Neural cell (in vitro differentiated cells): ENCODE measurements at regions not wholly inside any gene's neighbourhood (a gene's known extent, or its start where the extent isn't known, plus 50 kb on each side); places are given as distances from the start of the nearest gene placed in this dataset.
A peak's percentile ranks its signal among the peaks of the same experiment; 100 is the strongest.

Source experiments
- H2AFZ ChIP-seq: fragments of 200-600, 300-800 bp; sonication (generic), shearing (Covaris generic); 2 replicates; pipeline ENCODE4 v1.6.0; 2014; ENCODE audit warnings: low read depth, mild to moderate bottlenecking, antibody characterized with exemption, low read length, moderate library complexity
- H3F3A ChIP-seq: fragments of 200-600 bp; shearing (Covaris generic); 2 replicates; pipeline ENCODE4 v1.6.1; 2016; ENCODE audit warnings: mild to moderate bottlenecking, moderate library complexity, mixed read lengths, antibody characterized with exemption, low read length; ENCODE audit not compliant: insufficient read depth, poor library complexity, severe bottlenecking
- H3K27ac ChIP-seq: fragments of 200-600, 300-800 bp; sonication (generic), shearing (Covaris generic); 2 replicates; pipeline ENCODE4 v1.5.1; 2014; ENCODE audit warnings: mild to moderate bottlenecking, low read length, moderate library complexity
- H3K27me3 ChIP-seq: fragments of 300-800, 200-600 bp; sonication (generic), shearing (Covaris generic); 2 replicates; pipeline ENCODE4 v1.6.0; 2014; ENCODE audit warnings: mild to moderate bottlenecking, low read depth, low read length, moderate library complexity; ENCODE audit not compliant: insufficient read depth
- H3K36me3 ChIP-seq: fragments of 300-800, 200-600 bp; sonication (generic), shearing (Covaris generic); 2 replicates; pipeline ENCODE4 v1.5.1; 2014; ENCODE audit warnings: mild to moderate bottlenecking, antibody characterized with exemption, low read length, moderate library complexity; ENCODE audit not compliant: insufficient read depth
- H3K4me2 ChIP-seq: fragments of 300-800, 200-600 bp; sonication (generic), shearing (Covaris generic); 2 replicates; pipeline ENCODE4 v1.6.0; 2014; ENCODE audit warnings: mild to moderate bottlenecking, low read length
- H3K4me3 ChIP-seq: fragments of 300-800, 200-600 bp; sonication (generic), shearing (Covaris generic); 2 replicates; pipeline ENCODE4 v1.5.1; 2014; ENCODE audit warnings: mild to moderate bottlenecking, low read length, moderate library complexity
- H3K79me2 ChIP-seq: fragments of 200-600 bp; shearing (Covaris generic); replicated peaks from 2 replicates; pipeline ENCODE4 v1.6.0; 2014; ENCODE audit warnings: mild to moderate bottlenecking, low read length, moderate library complexity; ENCODE audit not compliant: insufficient read depth
- H3K9ac ChIP-seq: fragments of 300-800, 200-600 bp; sonication (generic), shearing (Covaris generic); 2 replicates; pipeline ENCODE4 v1.6.1; 2016; ENCODE audit warnings: mild to moderate bottlenecking, low read length, mixed read lengths
- H3K9me2 ChIP-seq: fragments of 200-600 bp; shearing (Covaris generic); 2 replicates; pipeline ENCODE4 v1.6.1; 2016; ENCODE audit warnings: mild to moderate bottlenecking, low read length, mixed read lengths; ENCODE audit not compliant: insufficient read depth
- H3K9me3 ChIP-seq: fragments of 200-600, 300-800 bp; sonication (generic), shearing (Covaris generic); 2 replicates; pipeline ENCODE4 v1.6.1; 2016; ENCODE audit warnings: mild to moderate bottlenecking, mixed run types, low read length, moderate library complexity, mixed read lengths
- H4K20me1 ChIP-seq: fragments of 200-600 bp; shearing (Covaris generic); 2 replicates; pipeline ENCODE4 v1.6.1; 2016; ENCODE audit warnings: mild to moderate bottlenecking, mixed run types; ENCODE audit not compliant: insufficient read depth
- CTCF ChIP-seq: fragments of 450-650 bp; IDR thresholded peaks from 2 replicates; pipeline ENCODE4 v1.5.1; 2014; ENCODE audit warnings: antibody characterized with exemption, mild to moderate bottlenecking, moderate library complexity; ENCODE audit not compliant: poor library complexity, severe bottlenecking
- EP300 ChIP-seq: fragments of 450-650 bp; conservative IDR thresholded peaks from 2 replicates; pipeline ENCODE4 v1.6.1; 2014; ENCODE audit warnings: antibody characterized with exemption, mild to moderate bottlenecking, moderate library complexity; ENCODE audit not compliant: poor library complexity, severe bottlenecking
- EZH2 ChIP-seq: fragments of 200-600, 300-800 bp; shearing (Covaris generic), sonication (generic); IDR thresholded peaks from 2 replicates; pipeline ENCODE4 v1.6.1; 2014; ENCODE audit warnings: antibody characterized with exemption, low read length, borderline replicate concordance, mild to moderate bottlenecking; ENCODE audit not compliant: insufficient read depth, poor library complexity, severe bottlenecking
- MXI1 ChIP-seq: fragments of 450-650 bp; conservative IDR thresholded peaks from 2 replicates; pipeline ENCODE4 v1.6.1; 2014; ENCODE audit warnings: antibody characterized with exemption, mild to moderate bottlenecking; ENCODE audit not compliant: poor library complexity, severe bottlenecking
- POLR2AphosphoS5 ChIP-seq: IDR thresholded peaks from 2 replicates; pipeline ENCODE4 v1.6.1; 2012
- RAD21 ChIP-seq: fragments of 450-650 bp; conservative IDR thresholded peaks from 2 replicates; pipeline ENCODE4 v1.6.1; 2014; ENCODE audit warnings: antibody characterized with exemption, mild to moderate bottlenecking, moderate library complexity
- REST ChIP-seq: IDR thresholded peaks from 2 replicates; pipeline ENCODE4 v1.6.1; 2012; ENCODE audit warnings: borderline replicate concordance
- SMC3 ChIP-seq: fragments of 450-650 bp; conservative IDR thresholded peaks from 2 replicates; pipeline ENCODE4 v1.6.1; 2014; ENCODE audit warnings: antibody characterized with exemption, mild to moderate bottlenecking, moderate library complexity; ENCODE audit not compliant: poor library complexity
- TAF1 ChIP-seq: IDR thresholded peaks from 2 replicates; pipeline ENCODE4 v1.6.1; 2012; ENCODE audit warnings: low read depth

GRCh38 chr10:78363190-78363589, 329.5 kb downstream of the RPS24 start:
- Histone ChIP-seq H3K79me2 (no peaks in the 10 kb centered on the region), H2AFZ (no peak overlapping the region), H3K4me2 (no peak overlapping the region), H3K27ac (no peak overlapping the region), H3F3A (no peaks in the 10 kb centered on the region), H3K27me3 (no peaks in the 10 kb centered on the region), H3K9ac (no peak overlapping the region), H3K9me2 (no peaks in the 10 kb centered on the region), H3K9me3 (no peaks in the 10 kb centered on the region), H3K4me3 (no peak overlapping the region), H3K36me3 (no peaks in the 10 kb centered on the region), H4K20me1 (no peaks in the 10 kb centered on the region)
- TF ChIP-seq REST, result no peak
- no peak for TF ChIP-seq POLR2AphosphoS5
- TF ChIP-seq SMC3, result no peak
- TF ChIP-seq RAD21, result no peak
- no peak for TF ChIP-seq CTCF
- TF ChIP-seq EP300, result no peak
- TF ChIP-seq MXI1, result no peak
- TF ChIP-seq TAF1, result no peak
- no peak for TF ChIP-seq EZH2

- peak overlapping the region; percentile 41 for H3K4me3 ChIP-seq
- no peaks in the 10 kb centered on the region for H3K9me2 ChIP-seq
- H3K79me2 ChIP-seq, result no peaks in the 10 kb centered on the region
- H3K4me2 ChIP-seq, result peak overlapping the region; percentile 33
- peak overlapping the region; percentile 53 for H3K9ac ChIP-seq
- H3F3A ChIP-seq, result no peaks in the 10 kb centered on the region
- no peak overlapping the region for H2AFZ ChIP-seq
- H3K27ac ChIP-seq, result peak overlapping the region; percentile 83
- no peaks in the 10 kb centered on the region for H3K36me3 ChIP-seq
- no peaks in the 10 kb centered on the region for H3K27me3 ChIP-seq
- H3K9me3 ChIP-seq, result no peaks in the 10 kb centered on the region
- H4K20me1 ChIP-seq, result no peaks in the 10 kb centered on the region
- TF ChIP-seq CTCF (no peak), EP300 (peak; percentile 65), RAD21 (peak; percentile 54), SMC3 (peak; percentile 66), MXI1 (peak; percentile 25), POLR2AphosphoS5 (peak; percentile 78)
Measured at GRCh38 chr10:78365694-78366093, 332.0 kb downstream of the RPS24 start.
